Caco-2 (cell line): ENCODE measurements at regions not wholly inside any gene's neighbourhood (a gene's known extent, or its start where the extent isn't known, plus 50 kb on each side); places are given as distances from the start of the nearest gene placed in this dataset.

Source experiments
- BruUV-seq: library from RNA; stranded (reverse); fragments of 400-500 nt; replicated peaks from 2 replicates; lab custom pipeline; 2021; lab: Mats Ljungman, UMichigan
- CTCF ChIA-PET: fragments of 300-600 bp; sonication (Branson Sonifier 250); formaldehyde crosslinking; loops from one replicate; lab custom pipeline; 2022; ENCODE audit warnings: antibody characterized with exemption; lab: Charles Lee
- POLR2A ChIA-PET: fragments of 300-600 bp; sonication (Branson Sonifier 250); formaldehyde crosslinking; loops from one replicate; lab custom pipeline; 2022; ENCODE audit warnings: antibody characterized with exemption; lab: Charles Lee
- DNase-seq, 2 experiments: peaks; one replicate each; pipeline versions ENCODE4 v3.0.0 to v3.0.0-alpha.2; 2020 to 2022
- H3K27me3 ChIP-seq: replicated peaks from 2 replicates; pipeline ENCODE4 v1.6.0; 2011; ENCODE audit warnings: low read length; ENCODE audit not compliant: control insufficient read depth, insufficient read depth
- H3K36me3 ChIP-seq: 2 replicates; pipeline ENCODE4 v1.5.1; 2011; ENCODE audit warnings: low read length; ENCODE audit not compliant: control insufficient read depth, insufficient read depth
- H3K4me1 ChIP-seq: fragments of 250-450 bp; sonication (Bioruptor Pico); 2 replicates; pipeline ENCODE4 v1.5.1; 2020; ENCODE audit warnings: mild to moderate bottlenecking
- H3K4me3 ChIP-seq: 2 replicates; pipeline ENCODE4 v1.5.1; 2011; ENCODE audit warnings: low read depth, mild to moderate bottlenecking, control low read depth, low read length
- H3K9me3 ChIP-seq: fragments of 250-450 bp; sonication (Bioruptor Pico); 2 replicates; pipeline ENCODE4 v1.5.1; 2020; ENCODE audit warnings: mild to moderate bottlenecking, moderate library complexity
- H3K27ac Mint-ChIP-seq: one replicate; pipeline ENCODE4 v1.8.0; 2022; ENCODE audit warnings: mixed read lengths; ENCODE audit not compliant: unreplicated experiment
- H3K27me3 Mint-ChIP-seq: one replicate; pipeline ENCODE4 v1.8.0; 2022; ENCODE audit warnings: mixed read lengths; ENCODE audit not compliant: insufficient read depth, unreplicated experiment
- H3K36me3 Mint-ChIP-seq: one replicate; pipeline ENCODE4 v1.8.0; 2022; ENCODE audit warnings: mild to moderate bottlenecking, mixed read lengths; ENCODE audit not compliant: insufficient read depth, unreplicated experiment
- H3K4me1 Mint-ChIP-seq: one replicate; pipeline ENCODE4 v1.8.0; 2022; ENCODE audit warnings: low read depth, mixed read lengths; ENCODE audit not compliant: unreplicated experiment
- H3K4me3 Mint-ChIP-seq: one replicate; pipeline ENCODE4 v1.8.0; 2022; ENCODE audit warnings: mild to moderate bottlenecking, moderate library complexity, mixed read lengths; ENCODE audit not compliant: unreplicated experiment
- H3K9me3 Mint-ChIP-seq: one replicate; pipeline ENCODE4 v1.8.0; 2022; ENCODE audit warnings: mixed read lengths; ENCODE audit not compliant: unreplicated experiment
- CTCF ChIP-seq, 2 experiments: fragments of 200-600 bp in 1 of 2; IDR thresholded peaks; 1 replicate in 1 of 2; 2 replicates in 1 of 2; pipeline versions ENCODE4 v1.5.1 to v1.8.0; 2011 to 2022; ENCODE audit warnings: antibody characterized with exemption in 1 of 2, control low read depth in 1 of 2, inconsistent platforms in 1 of 2, low read depth in 1 of 2, low read length in 1 of 2, mild to moderate bottlenecking in 1 of 2, moderate library complexity in 1 of 2; ENCODE audit not compliant: insufficient read depth in 1 of 2, severe bottlenecking in 1 of 2, unreplicated experiment in 1 of 2
- intact Hi-C: fragments of 100-400 bp; cut with micrococcal nuclease; formaldehyde crosslinking; loops from one replicate; pipeline ENCODE4 v1.10.0; 2022; ENCODE audit not compliant: unreplicated experiment

GRCh38 chr7:67518580-67518979, 521.9 kb downstream of the TYW1 start:
- H3K4me3 ChIP-seq = no peak overlapping the region
- no peaks in the 10 kb centered on the region for H3K27me3 Mint-ChIP-seq
- H3K4me1 Mint-ChIP-seq = no peaks in the 10 kb centered on the region
- no peaks in the 10 kb centered on the region for H3K36me3 ChIP-seq
- no peak for DNase-seq
- ChIA-PET POLR2A (no interaction called here), CTCF (interaction anchor here (1.0 kb wide), 1 partner anchor 34 kb away, joined by 3 read pairs; no protein-coding TSS in a partner anchor)
- intact Hi-C loops = no loop called here
- H3K4me1 ChIP-seq = no peaks in the 10 kb centered on the region
- H3K9me3 Mint-ChIP-seq = peaks cover 10% of the 10 kb centered on the region
- no peaks in the 10 kb centered on the region for H3K9me3 ChIP-seq
- no peak overlapping the region for H3K4me3 Mint-ChIP-seq
- TF ChIP-seq CTCF (IDR thresholded peaks at IDR 0.05; ENCODE audit: insufficient read depth in 1 of 2, low read depth in 1 of 2, low read length in 1 of 2, severe bottlenecking in 1 of 2, unreplicated experiment in 1 of 2) = no peak
- H3K27me3 ChIP-seq = no peaks in the 10 kb centered on the region
- no TSS peak for BruUV-seq
- H3K27ac Mint-ChIP-seq = no peak overlapping the region
- H3K36me3 Mint-ChIP-seq = no peaks in the 10 kb centered on the region

GRCh38 chr7:67519171-67519570, 522.5 kb downstream of the TYW1 start:
- no TSS peak for BruUV-seq
- H3K27me3 Mint-ChIP-seq = no peaks in the 10 kb centered on the region
- ChIA-PET CTCF (interaction anchor here (1.0 kb wide), 1 partner anchor 35 kb away, joined by 3 read pairs; no protein-coding TSS in a partner anchor), POLR2A (no interaction called here)
- intact Hi-C loops = no loop called here
- Histone ChIP-seq H3K9me3 (no peaks in the 10 kb centered on the region), H3K4me1 (no peaks in the 10 kb centered on the region), H3K27me3 (no peaks in the 10 kb centered on the region), H3K4me3 (no peak overlapping the region), H3K36me3 (no peaks in the 10 kb centered on the region)
- no peak overlapping the region for H3K4me3 Mint-ChIP-seq
- TF ChIP-seq CTCF (IDR thresholded peaks at IDR 0.05; ENCODE audit: insufficient read depth in 1 of 2, low read depth in 1 of 2, low read length in 1 of 2, severe bottlenecking in 1 of 2, unreplicated experiment in 1 of 2) = no peak
- peaks cover 10% of the 10 kb centered on the region for H3K9me3 Mint-ChIP-seq
- H3K4me1 Mint-ChIP-seq = no peaks in the 10 kb centered on the region
- no peak for DNase-seq
- H3K27ac Mint-ChIP-seq = no peak overlapping the region
- H3K36me3 Mint-ChIP-seq = no peaks in the 10 kb centered on the region

- ChIA-PET POLR2A (no interaction called here), CTCF (interaction anchor here (0.6 kb wide), 1 partner anchor 38 kb away, joined by 4 read pairs; no protein-coding TSS in a partner anchor)
- no peaks in the 10 kb centered on the region for H3K9me3 ChIP-seq
- H3K27me3 ChIP-seq = no peaks in the 10 kb centered on the region
- no peaks in the 10 kb centered on the region for H3K4me1 Mint-ChIP-seq
- BruUV-seq = no TSS peak
- H3K9me3 Mint-ChIP-seq = peaks cover 10% of the 10 kb centered on the region
- H3K4me3 Mint-ChIP-seq = no peak overlapping the region
- H3K4me1 ChIP-seq = no peaks in the 10 kb centered on the region
- H3K36me3 Mint-ChIP-seq = no peaks in the 10 kb centered on the region
- H3K4me3 ChIP-seq = no peak overlapping the region
- no peaks in the 10 kb centered on the region for H3K36me3 ChIP-seq
- no peak for TF ChIP-seq CTCF (IDR thresholded peaks at IDR 0.05; ENCODE audit: insufficient read depth in 1 of 2, low read depth in 1 of 2, low read length in 1 of 2, severe bottlenecking in 1 of 2, unreplicated experiment in 1 of 2)
- no peak overlapping the region for H3K27ac Mint-ChIP-seq
- DNase-seq = no peak
- H3K27me3 Mint-ChIP-seq = no peaks in the 10 kb centered on the region
- intact Hi-C loops = no loop called here
Observed at GRCh38 chr7:67522504-67522903, 525.9 kb downstream of the TYW1 start.
